AG04450 (cell line): ENCODE measurements at regions not wholly inside any gene's neighbourhood (a gene's known extent, or its start where the extent isn't known, plus 50 kb on each side); places are given as distances from the start of the nearest gene placed in this dataset.
A peak's percentile ranks its signal among the peaks of the same experiment; 100 is the strongest.

Experiments used
- CTCF ChIA-PET: fragments of 300-600, 350-600 bp; formaldehyde crosslinking; extraction: SDS; loops from one replicate; lab custom pipeline; 2022; ENCODE audit warnings: antibody characterized with exemption, inconsistent platforms; lab: Charles Lee
- POLR2A ChIA-PET: fragments of 350-600 bp; formaldehyde crosslinking; extraction: SDS; loops from one replicate; lab custom pipeline; 2021; ENCODE audit warnings: antibody characterized with exemption, inconsistent platforms; lab: Yijun Ruan, JAX
- DNase-seq: peaks from one replicate; pipeline ENCODE4 v3.0.0-alpha.2; 2011; ENCODE audit warnings: low read depth, low spot score
- H3K27ac ChIP-seq: one replicate; pipeline ENCODE4 v1.5.1; 2012; ENCODE audit warnings: low read depth, low read length, control low read depth
- H3K27me3 ChIP-seq: one replicate; pipeline ENCODE4 v1.6.0; 2012; ENCODE audit warnings: low read length; ENCODE audit not compliant: control insufficient read depth, insufficient read depth
- H3K4me3 ChIP-seq: 2 replicates; pipeline ENCODE4 v1.5.1; 2011; ENCODE audit warnings: mild to moderate bottlenecking, low read depth, low read length, control low read depth
- H3K9me3 ChIP-seq: 2 replicates; pipeline ENCODE4 v1.5.1; 2012; ENCODE audit warnings: low read length; ENCODE audit not compliant: control insufficient read depth, insufficient read depth
- CTCF ChIP-seq: IDR thresholded peaks from 2 replicates; pipeline ENCODE4 v1.5.1; 2011; ENCODE audit warnings: low read depth, low read length, control low read depth, inconsistent platforms

- DNase-seq, result no peak
- Histone ChIP-seq H3K9me3 (no peaks in the 10 kb centered on the region), H3K27ac (peak overlapping the region; percentile 2), H3K27me3 (no peaks in the 10 kb centered on the region), H3K4me3 (no peak overlapping the region)
- no peak for TF ChIP-seq CTCF
- POLR2A ChIA-PET, result no interaction called here
- CTCF ChIA-PET, result interaction anchor here (0.6 kb wide), 1 partner anchor 10 kb away, joined by 3 read pairs; no protein-coding TSS in a partner anchor
These were observed 194.2 kb downstream of the CLCN4 start for GRCh38 chrX:10350981-10351380.

- TF ChIP-seq CTCF, result no peak
- Histone ChIP-seq H3K27ac (no peak overlapping the region), H3K4me3 (no peak overlapping the region), H3K27me3 (no peaks in the 10 kb centered on the region), H3K9me3 (no peaks in the 10 kb centered on the region)
- CTCF ChIA-PET, result no interaction called here
- no peak for DNase-seq
- POLR2A ChIA-PET, result no interaction called here
These were observed 195.8 kb downstream of the CLCN4 start for GRCh38 chrX:10352536-10352935.

- CTCF ChIA-PET, result no interaction called here
- no peak for DNase-seq
- Histone ChIP-seq H3K9me3 (no peaks in the 10 kb centered on the region), H3K27ac (no peak overlapping the region), H3K27me3 (no peaks in the 10 kb centered on the region), H3K4me3 (no peak overlapping the region)
- POLR2A ChIA-PET, result no interaction called here
- no peak for TF ChIP-seq CTCF
These were observed 200.2 kb downstream of the CLCN4 start for GRCh38 chrX:10356979-10357378.

- DNase-seq, result no peak
- ChIA-PET CTCF (interaction anchor here (0.8 kb wide), 1 partner anchor 17 kb away, joined by 3 read pairs; no protein-coding TSS in a partner anchor), POLR2A (no interaction called here)
- Histone ChIP-seq H3K27ac (no peak overlapping the region), H3K9me3 (no peaks in the 10 kb centered on the region), H3K27me3 (no peaks in the 10 kb centered on the region), H3K4me3 (no peak overlapping the region)
- TF ChIP-seq CTCF, result no peak
These were observed 202.2 kb downstream of the CLCN4 start for GRCh38 chrX:10358958-10359357.

GRCh38 chrX:10360116-10360515 lies 203.3 kb downstream of the CLCN4 start:
- ChIA-PET POLR2A (no interaction called here), CTCF (interaction anchor here (0.6 kb wide), 1 partner anchor 9 kb away, joined by 3 read pairs; no protein-coding TSS in a partner anchor)
- H3K9me3 ChIP-seq, result no peaks in the 10 kb centered on the region
- no peak overlapping the region for H3K27ac ChIP-seq
- H3K27me3 ChIP-seq, result no peaks in the 10 kb centered on the region
- H3K4me3 ChIP-seq, result no peak overlapping the region
- no peak for TF ChIP-seq CTCF
- no peak for DNase-seq
